AG04450 (cell line): ENCODE measurements at regions not wholly inside any gene's neighbourhood (a gene's known extent, or its start where the extent isn't known, plus 50 kb on each side); places are given as distances from the start of the nearest gene placed in this dataset.

Source experiments
- CTCF ChIA-PET: fragments of 300-600, 350-600 bp; formaldehyde crosslinking; extraction: SDS; loops from one replicate; lab custom pipeline; 2022; ENCODE audit warnings: antibody characterized with exemption, inconsistent platforms; lab: Charles Lee
- POLR2A ChIA-PET: fragments of 350-600 bp; formaldehyde crosslinking; extraction: SDS; loops from one replicate; lab custom pipeline; 2021; ENCODE audit warnings: antibody characterized with exemption, inconsistent platforms; lab: Yijun Ruan, JAX
- DNase-seq: peaks from one replicate; pipeline ENCODE4 v3.0.0-alpha.2; 2011; ENCODE audit warnings: low read depth, low spot score
- H3K27ac ChIP-seq: one replicate; pipeline ENCODE4 v1.5.1; 2012; ENCODE audit warnings: low read depth, low read length, control low read depth
- H3K27me3 ChIP-seq: one replicate; pipeline ENCODE4 v1.6.0; 2012; ENCODE audit warnings: low read length; ENCODE audit not compliant: control insufficient read depth, insufficient read depth
- H3K4me3 ChIP-seq: 2 replicates; pipeline ENCODE4 v1.5.1; 2011; ENCODE audit warnings: mild to moderate bottlenecking, low read depth, low read length, control low read depth
- H3K9me3 ChIP-seq: 2 replicates; pipeline ENCODE4 v1.5.1; 2012; ENCODE audit warnings: low read length; ENCODE audit not compliant: control insufficient read depth, insufficient read depth
- TF ChIP-seq, protein P1 (sequence below): IDR thresholded peaks from 2 replicates; pipeline ENCODE4 v1.5.1; 2011; ENCODE audit warnings: low read depth, low read length, control low read depth, inconsistent platforms

DNA sequence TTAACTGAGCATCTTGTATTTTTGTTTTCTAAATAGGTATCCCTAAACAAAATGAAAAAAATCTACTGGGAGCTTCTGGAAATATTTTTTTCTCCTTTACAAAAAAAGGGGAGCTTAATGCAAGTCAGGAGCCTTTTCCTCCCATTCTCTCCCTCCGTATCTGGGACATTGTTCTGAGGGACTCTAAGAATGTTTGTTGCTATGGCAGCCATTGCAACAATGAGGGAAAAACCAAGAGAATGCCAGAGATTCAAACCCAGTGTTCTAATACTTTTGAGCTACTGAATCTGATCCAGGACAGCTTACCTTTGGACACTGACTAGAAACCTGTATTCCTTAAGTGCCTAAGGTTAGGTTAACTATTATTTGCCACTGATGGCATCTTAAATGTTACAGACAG lies 485.7 kb upstream of the HS3ST1 start:
- Histone ChIP-seq H3K27me3 (no peaks in the 10 kb centered on the region), H3K9me3 (peaks cover 5% of the 10 kb centered on the region; the same call in 1 of the 2 replicates), H3K27ac (no peak overlapping the region), H3K4me3 (no peak overlapping the region)
- POLR2A ChIA-PET, result no interaction called here
- no peak for DNase-seq
- TF ChIP-seq, protein P1, sequence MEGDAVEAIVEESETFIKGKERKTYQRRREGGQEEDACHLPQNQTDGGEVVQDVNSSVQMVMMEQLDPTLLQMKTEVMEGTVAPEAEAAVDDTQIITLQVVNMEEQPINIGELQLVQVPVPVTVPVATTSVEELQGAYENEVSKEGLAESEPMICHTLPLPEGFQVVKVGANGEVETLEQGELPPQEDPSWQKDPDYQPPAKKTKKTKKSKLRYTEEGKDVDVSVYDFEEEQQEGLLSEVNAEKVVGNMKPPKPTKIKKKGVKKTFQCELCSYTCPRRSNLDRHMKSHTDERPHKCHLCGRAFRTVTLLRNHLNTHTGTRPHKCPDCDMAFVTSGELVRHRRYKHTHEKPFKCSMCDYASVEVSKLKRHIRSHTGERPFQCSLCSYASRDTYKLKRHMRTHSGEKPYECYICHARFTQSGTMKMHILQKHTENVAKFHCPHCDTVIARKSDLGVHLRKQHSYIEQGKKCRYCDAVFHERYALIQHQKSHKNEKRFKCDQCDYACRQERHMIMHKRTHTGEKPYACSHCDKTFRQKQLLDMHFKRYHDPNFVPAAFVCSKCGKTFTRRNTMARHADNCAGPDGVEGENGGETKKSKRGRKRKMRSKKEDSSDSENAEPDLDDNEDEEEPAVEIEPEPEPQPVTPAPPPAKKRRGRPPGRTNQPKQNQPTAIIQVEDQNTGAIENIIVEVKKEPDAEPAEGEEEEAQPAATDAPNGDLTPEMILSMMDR, result no peak
- CTCF ChIA-PET, result no interaction called here

DNA sequence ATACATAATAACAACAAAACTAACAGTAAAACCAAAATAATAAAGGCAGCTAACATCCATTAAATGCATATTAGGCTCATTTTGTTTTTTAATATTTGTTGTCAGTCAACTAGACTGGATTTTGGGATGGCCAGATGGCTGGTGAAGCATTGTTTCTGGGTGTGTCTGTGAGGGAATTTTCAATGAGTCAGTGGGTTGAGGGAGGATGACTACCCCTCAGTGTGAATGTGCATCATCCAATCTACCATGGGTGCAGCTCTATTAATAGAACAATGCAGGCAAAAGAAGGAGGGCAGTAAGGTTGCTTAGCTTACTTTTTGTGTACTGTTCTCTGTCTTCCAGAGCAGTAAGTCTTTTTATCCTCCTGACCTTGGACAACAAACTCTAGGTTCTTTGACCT lies 484.2 kb upstream of the HS3ST1 start:
- TF ChIP-seq, protein P1, result no peak
- no peak overlapping the region for H3K4me3 ChIP-seq
- CTCF ChIA-PET, result no interaction called here
- POLR2A ChIA-PET, result no interaction called here
- no peaks in the 10 kb centered on the region for H3K27me3 ChIP-seq
- no peak overlapping the region for H3K27ac ChIP-seq
- no peak for DNase-seq
- peaks cover 5% of the 10 kb centered on the region; the same call in 1 of the 2 replicates for H3K9me3 ChIP-seq

DNA sequence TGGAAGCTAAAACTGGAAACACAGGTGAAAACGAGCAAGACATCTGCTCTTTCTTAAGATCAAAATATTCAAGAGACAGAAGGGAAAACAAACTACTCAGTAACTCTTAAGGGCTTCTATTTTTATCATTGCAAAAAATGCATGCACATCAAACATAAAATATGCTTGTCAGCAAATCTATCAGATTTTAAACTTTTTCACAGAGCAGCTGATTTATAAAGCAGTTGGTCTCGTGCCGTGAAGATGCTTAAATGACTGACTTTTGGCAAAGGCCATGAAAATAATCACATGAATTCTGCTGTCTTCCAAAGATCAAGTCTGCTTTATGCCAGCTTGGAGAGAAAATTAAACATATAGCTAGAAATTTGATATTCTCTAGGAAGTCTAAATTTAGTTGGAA lies 482.1 kb upstream of the HS3ST1 start:
- ChIA-PET POLR2A (no interaction called here), CTCF (no interaction called here)
- H3K27ac ChIP-seq, result no peak overlapping the region
- DNase-seq, result no peak
- no peaks in the 10 kb centered on the region for H3K27me3 ChIP-seq
- peaks cover 3% of the 10 kb centered on the region; the same call in 1 of the 2 replicates for H3K9me3 ChIP-seq
- TF ChIP-seq, protein P1, result no peak
- no peak overlapping the region for H3K4me3 ChIP-seq

DNA sequence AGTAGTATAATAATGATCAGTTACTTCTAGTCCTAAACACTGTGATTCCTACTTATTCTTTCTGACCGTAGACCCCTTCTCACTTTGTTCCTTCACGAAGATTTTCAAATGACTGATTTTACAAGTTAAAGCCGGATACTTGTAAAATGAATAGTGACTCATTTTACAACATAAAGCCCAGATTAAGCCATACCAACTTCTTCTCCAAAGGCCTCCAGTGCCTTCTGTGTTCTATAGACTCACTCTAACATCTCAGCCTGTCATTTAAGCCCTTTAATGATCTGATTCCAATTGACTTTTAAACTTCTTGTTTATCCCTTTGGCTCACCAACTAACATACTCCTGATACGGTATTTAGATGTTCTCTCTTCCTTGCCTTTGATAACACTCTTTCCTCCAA lies 480.0 kb upstream of the HS3ST1 start:
- Histone ChIP-seq H3K27me3 (no peaks in the 10 kb centered on the region), H3K4me3 (no peak overlapping the region), H3K27ac (no peak overlapping the region), H3K9me3 (peaks cover 3% of the 10 kb centered on the region; the same call in 1 of the 2 replicates)
- no peak for DNase-seq
- ChIA-PET CTCF (no interaction called here), POLR2A (no interaction called here)
- TF ChIP-seq, protein P1, result no peak

DNA sequence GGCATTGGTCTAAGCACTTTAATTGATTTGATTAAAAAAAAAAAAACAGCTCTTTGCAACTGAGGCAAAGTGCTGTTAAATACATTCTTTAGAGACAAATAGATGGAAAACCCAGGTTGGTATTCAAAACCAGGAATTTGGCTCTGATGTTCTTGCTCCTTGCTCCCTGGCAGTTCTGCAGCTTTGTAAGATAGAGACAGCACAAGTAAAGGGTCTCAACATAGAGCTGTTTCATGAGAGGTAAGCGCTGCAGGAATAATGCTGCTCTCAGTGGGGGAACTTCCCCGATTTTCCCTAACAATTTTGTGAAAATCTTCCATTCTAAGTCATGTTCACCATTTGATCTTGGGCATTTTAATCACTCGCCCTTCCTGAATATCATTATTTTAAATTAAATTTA lies 479.5 kb upstream of the HS3ST1 start:
- ChIA-PET POLR2A (interaction anchor here (0.7 kb wide), 1 partner anchor 1562 kb away, joined by 3 read pairs; no protein-coding TSS in a partner anchor), CTCF (no interaction called here)
- TF ChIP-seq, protein P1, result no peak
- DNase-seq, result no peak
- Histone ChIP-seq H3K27ac (no peak overlapping the region), H3K9me3 (peaks cover 3% of the 10 kb centered on the region; the same call in 1 of the 2 replicates), H3K4me3 (no peak overlapping the region), H3K27me3 (no peaks in the 10 kb centered on the region)
